ENCODE measurements at regions not wholly inside any gene's neighbourhood (a gene's known extent, or its start where the extent isn't known, plus 50 kb on each side); places are given as distances from the start of the nearest gene placed in this dataset.

DNA sequence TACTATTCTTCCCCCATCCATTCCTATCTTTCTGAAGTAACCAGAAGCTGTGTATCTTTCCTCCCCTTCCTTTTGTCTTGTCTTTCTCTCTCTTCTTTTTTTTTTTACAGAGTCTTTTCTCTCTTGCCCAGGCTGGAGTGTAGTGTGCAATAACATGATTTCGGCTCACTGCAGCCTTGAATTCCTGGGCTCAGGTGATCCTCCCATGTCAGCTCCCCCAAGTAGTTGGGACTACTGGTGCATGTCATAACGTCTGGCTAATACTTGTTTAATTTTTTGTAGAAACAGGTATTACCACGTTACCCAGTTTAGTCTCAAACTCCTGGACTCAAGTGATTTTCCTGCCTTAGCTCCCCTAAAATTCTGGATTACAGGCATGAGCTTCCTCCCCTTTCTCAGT is 86.5 kb downstream of the IGLL5 start:
- intact Hi-C loops (cut with DNase I): no loop called here
- 36 to 49% (median 44%) methylated on average over 3 of the region's 3 CpGs for WGBS, 3 donors
- no peak for DNase-seq
- Histone ChIP-seq H3K4me3 (no peak overlapping the region), H3K36me3 (no peaks in the 10 kb centered on the region), H3K27ac (no peak overlapping the region), H3K27me3 (no peaks in the 10 kb centered on the region), H3K9me3 (no peaks in the 10 kb centered on the region), H3K4me1 (ENCODE audit: insufficient read depth) (no peaks in the 10 kb centered on the region)
- TF ChIP-seq POLR2A (IDR thresholded peaks at IDR 0.05) (no peak), EP300 (IDR thresholded peaks at IDR 0.05) (no peak)
- TF ChIP-seq, protein P1, sequence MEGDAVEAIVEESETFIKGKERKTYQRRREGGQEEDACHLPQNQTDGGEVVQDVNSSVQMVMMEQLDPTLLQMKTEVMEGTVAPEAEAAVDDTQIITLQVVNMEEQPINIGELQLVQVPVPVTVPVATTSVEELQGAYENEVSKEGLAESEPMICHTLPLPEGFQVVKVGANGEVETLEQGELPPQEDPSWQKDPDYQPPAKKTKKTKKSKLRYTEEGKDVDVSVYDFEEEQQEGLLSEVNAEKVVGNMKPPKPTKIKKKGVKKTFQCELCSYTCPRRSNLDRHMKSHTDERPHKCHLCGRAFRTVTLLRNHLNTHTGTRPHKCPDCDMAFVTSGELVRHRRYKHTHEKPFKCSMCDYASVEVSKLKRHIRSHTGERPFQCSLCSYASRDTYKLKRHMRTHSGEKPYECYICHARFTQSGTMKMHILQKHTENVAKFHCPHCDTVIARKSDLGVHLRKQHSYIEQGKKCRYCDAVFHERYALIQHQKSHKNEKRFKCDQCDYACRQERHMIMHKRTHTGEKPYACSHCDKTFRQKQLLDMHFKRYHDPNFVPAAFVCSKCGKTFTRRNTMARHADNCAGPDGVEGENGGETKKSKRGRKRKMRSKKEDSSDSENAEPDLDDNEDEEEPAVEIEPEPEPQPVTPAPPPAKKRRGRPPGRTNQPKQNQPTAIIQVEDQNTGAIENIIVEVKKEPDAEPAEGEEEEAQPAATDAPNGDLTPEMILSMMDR (IDR thresholded peaks at IDR 0.05): no peak

GRCh38 chr22:22974795-22975580 is 87.4 kb downstream of the IGLL5 start:
- Histone ChIP-seq H3K27me3 (no peaks in the 10 kb centered on the region), H3K4me3 (no peak overlapping the region), H3K4me1 (ENCODE audit: insufficient read depth) (no peaks in the 10 kb centered on the region), H3K27ac (no peak overlapping the region), H3K36me3 (no peaks in the 10 kb centered on the region), H3K9me3 (peaks cover 0 to 3% of the 10 kb centered on the region in 2 donors)
- intact Hi-C loops (cut with DNase I): no loop called here
- TF ChIP-seq POLR2A (IDR thresholded peaks at IDR 0.05): no peak
- TF ChIP-seq, protein P1 (IDR thresholded peaks at IDR 0.05): no peak
- no peak for TF ChIP-seq EP300 (IDR thresholded peaks at IDR 0.05)
- no peak for DNase-seq
- WGBS, 3 donors: 70 to 75% (median 73%) methylated on average over 8 of the region's 8 CpGs

GRCh38 chr22:22976033-22976922 is 88.7 kb downstream of the IGLL5 start:
- WGBS, 3 donors: 79 to 84% (median 83%) methylated on average over 9 of the region's 9 CpGs
- TF ChIP-seq, protein P1 (IDR thresholded peaks at IDR 0.05): no peak
- TF ChIP-seq POLR2A (IDR thresholded peaks at IDR 0.05): no peak
- TF ChIP-seq EP300 (IDR thresholded peaks at IDR 0.05): no peak
- H3K27me3 ChIP-seq: no peaks in the 10 kb centered on the region
- H3K9me3 ChIP-seq: peaks cover 0 to 3% of the 10 kb centered on the region in 2 donors
- no peak overlapping the region for H3K27ac ChIP-seq
- H3K4me1 ChIP-seq (ENCODE audit: insufficient read depth): no peaks in the 10 kb centered on the region
- H3K4me3 ChIP-seq: no peak overlapping the region
- H3K36me3 ChIP-seq: no peaks in the 10 kb centered on the region
- intact Hi-C loops (cut with DNase I): no loop called here
- DNase-seq: no peak

DNA sequence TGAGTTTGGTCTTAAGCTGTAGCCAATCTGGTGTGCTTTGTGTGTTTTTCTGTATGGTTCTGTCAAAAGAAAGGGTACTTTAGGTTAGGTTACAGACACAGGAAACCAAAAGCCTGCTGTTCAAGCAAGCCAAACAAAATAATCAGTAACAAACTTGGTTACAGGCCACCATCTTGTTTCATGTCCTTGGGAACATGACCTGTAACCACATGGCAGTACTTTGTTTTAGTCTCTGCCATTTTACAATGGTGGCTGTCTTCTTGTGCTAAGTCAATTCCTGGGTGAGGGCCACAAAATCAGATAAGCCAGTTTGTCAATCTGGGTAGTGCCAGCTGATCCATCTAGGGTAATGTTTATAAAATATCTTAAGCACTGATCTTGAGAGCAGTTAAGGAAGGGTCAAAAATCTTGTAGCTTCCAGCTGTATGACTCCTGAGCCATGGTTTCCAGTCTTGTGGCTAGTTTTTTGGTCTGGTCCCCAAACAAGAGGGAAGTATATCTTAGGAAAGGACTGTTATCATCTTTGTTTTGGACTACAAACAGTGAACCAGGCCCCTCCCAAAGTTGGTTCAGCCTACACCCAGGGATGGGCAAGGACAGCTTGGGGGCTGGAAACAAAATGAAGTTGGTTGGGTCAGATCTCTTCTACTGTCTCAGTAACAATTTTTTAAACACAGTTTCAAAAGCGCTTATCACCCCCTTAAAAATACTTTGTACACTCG is 90.0 kb downstream of the IGLL5 start:
- TF ChIP-seq, protein P1 (IDR thresholded peaks at IDR 0.05): no peak
- TF ChIP-seq EP300 (IDR thresholded peaks at IDR 0.05) (no peak), POLR2A (IDR thresholded peaks at IDR 0.05) (no peak)
- Histone ChIP-seq H3K4me1 (ENCODE audit: insufficient read depth) (no peaks in the 10 kb centered on the region), H3K27me3 (no peaks in the 10 kb centered on the region), H3K9me3 (peaks cover 0 to 3% of the 10 kb centered on the region in 2 donors), H3K4me3 (no peak overlapping the region), H3K36me3 (no peaks in the 10 kb centered on the region), H3K27ac (no peak overlapping the region)
- DNase-seq: no peak
- WGBS, 3 donors: 23 to 81% (median 56%) methylated on average over 2 of the region's 2 CpGs
- intact Hi-C loops (cut with DNase I): no loop called here
